Lung (tissue), 11 donors: ENCODE measurements at regions not wholly inside any gene's neighbourhood (a gene's known extent, or its start where the extent isn't known, plus 50 kb on each side); places are given as distances from the start of the nearest gene placed in this dataset.
A peak's percentile ranks its signal among the peaks of the same experiment; 100 is the strongest.
"Not testable (repeated sequence)": the region's sequence is repeated elsewhere in the genome, so short reads cannot be mapped to it uniquely, and the experiment has no call there.

Experiments
- ATAC-seq: fragments of 200-7000 bp; cut with Tn5 transposase; one replicate; pipeline ENCODE4 v1.9.1; 2020; ENCODE audit warnings: moderate number of reproducible peaks; ENCODE audit not compliant: insufficient read depth, low FRiP score
- DNase-seq, 3 donors: peaks; one replicate each; pipeline ENCODE4 v3.0.0-alpha.2; 2013 to 2017
- H3K27ac ChIP-seq, 2 donors: one replicate each; pipeline ENCODE4 v1.5.1; 2013; ENCODE audit warnings: mild to moderate bottlenecking in 2 of 2, moderate library complexity in 2 of 2, control low read depth in 1 of 2, inconsistent platforms in 1 of 2, low read depth in 1 of 2, low read length in 1 of 2
- H3K27me3 ChIP-seq, 3 donors: one replicate each; pipeline ENCODE4 v1.5.1; 2013; ENCODE audit warnings: low read length in 2 of 3; ENCODE audit not compliant: control insufficient read depth in 3 of 3, insufficient read depth in 3 of 3
- H3K36me3 ChIP-seq, 4 donors: one replicate each; pipeline ENCODE4 v1.5.1; 2013; ENCODE audit warnings: low read length in 4 of 4, mild to moderate bottlenecking in 1 of 4, moderate library complexity in 1 of 4; ENCODE audit not compliant: control insufficient read depth in 4 of 4, insufficient read depth in 4 of 4
- H3K4me1 ChIP-seq, 5 donors: one replicate each; pipeline ENCODE4 v1.5.1; 2013; ENCODE audit warnings: low read length in 5 of 5, mild to moderate bottlenecking in 2 of 5, moderate library complexity in 1 of 5; ENCODE audit not compliant: control insufficient read depth in 5 of 5, insufficient read depth in 5 of 5
- H3K4me3 ChIP-seq: one replicate; pipeline ENCODE4 v1.5.1; 2013; ENCODE audit warnings: mild to moderate bottlenecking, control low read depth, moderate library complexity
- H3K9ac ChIP-seq, 2 donors: one replicate each; pipeline ENCODE4 v1.5.1; 2013; ENCODE audit warnings: low read length in 2 of 2, control low read depth in 1 of 2; ENCODE audit not compliant: insufficient read depth in 1 of 2
- H3K9me3 ChIP-seq, 4 donors: one replicate each; pipeline ENCODE4 v1.5.1; 2013; ENCODE audit warnings: low read length in 3 of 4, mild to moderate bottlenecking in 1 of 4, moderate library complexity in 1 of 4; ENCODE audit not compliant: control insufficient read depth in 4 of 4, insufficient read depth in 3 of 4
- WGBS, 2 donors: extraction: QIAGEN DNeasy Blood & Tissue Kit; methylation state at CpG; one replicate each; pipeline ENCODE4 v1.1.7; 2013; 5-methylcytosine and 5-hydroxymethylcytosine counted together
- TF ChIP-seq, protein P1 (sequence below): IDR thresholded peaks from 2 replicates; pipeline ENCODE4 v1.5.1; 2012; ENCODE audit warnings: mild to moderate bottlenecking; ENCODE audit errors: control extremely low read depth, extremely low read depth
- donor health status: control.
- donor health status: control.
- donor health status: Bipolar disorder and iron deficiency.
- donor health status: healthy.
- donor health status: DM: yes; HTN: yes; CAD: no.

DNA sequence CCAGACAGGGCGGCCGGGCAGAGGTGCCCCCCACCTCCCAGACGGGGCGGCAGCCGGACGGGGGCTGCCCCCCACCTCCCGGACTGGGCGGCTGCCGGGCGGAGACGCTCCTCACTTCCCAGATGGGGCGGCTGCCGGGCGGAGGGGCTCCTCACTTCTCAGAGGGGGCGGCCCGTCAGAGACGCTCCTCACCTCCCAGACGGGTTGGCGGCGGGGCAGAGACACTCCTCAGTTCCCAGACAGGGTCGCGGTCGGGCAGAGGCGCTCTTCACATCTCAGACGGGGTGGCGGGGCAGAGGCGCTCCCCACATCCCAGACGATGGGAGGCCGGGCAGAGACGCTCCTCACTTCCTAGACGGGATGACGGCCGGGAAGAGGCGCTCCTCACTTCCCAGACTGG is 68.5 kb upstream of the GPC4 start:
- not testable (repeated sequence) for H3K9me3 ChIP-seq, H3K36me3 ChIP-seq, H3K27ac ChIP-seq, H3K9ac ChIP-seq, H3K27me3 ChIP-seq, H3K4me1 ChIP-seq, H3K4me3 ChIP-seq, ATAC-seq, DNase-seq
- WGBS, 2 donors = 92 to 94% methylated on average over 13 to 34 of the region's 34 CpGs

DNA sequence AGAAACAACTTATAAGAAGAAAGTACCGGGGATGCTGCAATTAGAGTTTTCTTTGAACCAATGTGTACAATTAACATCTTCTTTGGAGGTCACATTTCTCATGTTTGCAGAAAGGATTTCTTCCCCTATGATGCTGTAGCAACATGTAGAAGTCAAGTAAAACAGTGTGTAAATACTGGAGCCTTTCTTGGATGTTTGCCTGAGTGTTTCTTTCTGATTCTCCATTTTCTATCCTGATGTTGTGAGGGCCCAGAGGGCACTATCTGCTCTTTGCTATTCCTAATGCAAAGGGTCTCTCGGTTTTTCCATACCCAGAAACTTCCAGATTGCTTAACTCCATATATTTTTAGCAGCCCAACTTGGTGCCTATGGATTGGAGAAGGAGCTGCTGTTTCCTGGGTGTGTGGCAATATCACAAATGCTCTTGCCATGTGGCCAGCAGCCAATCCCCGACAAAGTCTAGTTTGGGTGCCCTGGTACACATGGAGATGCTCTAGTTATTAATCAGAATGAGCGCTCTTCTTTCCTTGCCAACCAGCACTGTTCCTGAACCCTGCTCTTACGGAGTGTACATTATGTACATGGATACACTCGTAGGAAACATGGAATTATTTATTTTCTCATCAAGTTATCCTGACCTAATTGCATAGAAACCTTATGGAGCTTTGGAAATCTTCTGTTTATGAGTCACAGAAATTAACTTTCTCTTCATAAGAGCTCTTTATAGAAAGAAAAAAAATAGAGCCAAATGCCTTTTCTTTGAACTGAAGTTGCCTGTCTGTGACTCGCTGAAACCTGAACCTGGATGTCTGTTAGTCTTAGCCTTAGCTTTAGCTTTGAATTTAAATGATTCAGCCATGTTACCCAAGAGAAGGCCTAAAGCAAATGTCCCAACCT is 67.0 kb upstream of the GPC4 start:
- DNase-seq = peak; percentile 46 to 63 (median 51)
- no peak for ATAC-seq

DNA sequence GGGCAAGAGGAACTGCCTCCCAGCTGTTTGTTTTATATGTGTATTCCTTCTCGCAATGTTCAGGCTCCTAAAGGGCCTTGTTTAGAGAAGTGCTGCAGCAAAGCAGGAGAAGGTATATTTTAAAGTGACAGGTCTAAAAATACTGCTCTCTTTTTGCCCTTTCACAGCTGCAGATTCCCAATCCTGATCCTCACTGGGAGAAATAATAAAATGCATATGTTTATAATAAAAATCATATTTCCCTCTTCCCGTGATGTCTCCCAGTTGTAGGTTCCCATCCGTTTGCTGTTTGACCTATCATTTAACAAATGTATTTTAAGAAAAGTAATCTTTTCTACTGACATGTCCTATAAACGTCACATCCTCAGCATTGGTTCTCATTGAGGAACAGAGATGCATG is 62.7 kb upstream of the GPC4 start:
- Histone ChIP-seq H3K27ac (no peak overlapping the region), H3K27me3 (peaks cover 3 to 5% (median 4%) of the 10 kb centered on the region in 3 donors), H3K36me3 (no peaks in the 10 kb centered on the region), H3K4me1 (peaks cover 0 to 10% (median 0%) of the 10 kb centered on the region in 5 donors), H3K9ac (no peak overlapping the region), H3K9me3 (no peaks in the 10 kb centered on the region), H3K4me3 (no peak overlapping the region)
- WGBS, 2 donors = 72 to 77% methylated on average over 4 of the region's 4 CpGs
- TF ChIP-seq, protein P1, sequence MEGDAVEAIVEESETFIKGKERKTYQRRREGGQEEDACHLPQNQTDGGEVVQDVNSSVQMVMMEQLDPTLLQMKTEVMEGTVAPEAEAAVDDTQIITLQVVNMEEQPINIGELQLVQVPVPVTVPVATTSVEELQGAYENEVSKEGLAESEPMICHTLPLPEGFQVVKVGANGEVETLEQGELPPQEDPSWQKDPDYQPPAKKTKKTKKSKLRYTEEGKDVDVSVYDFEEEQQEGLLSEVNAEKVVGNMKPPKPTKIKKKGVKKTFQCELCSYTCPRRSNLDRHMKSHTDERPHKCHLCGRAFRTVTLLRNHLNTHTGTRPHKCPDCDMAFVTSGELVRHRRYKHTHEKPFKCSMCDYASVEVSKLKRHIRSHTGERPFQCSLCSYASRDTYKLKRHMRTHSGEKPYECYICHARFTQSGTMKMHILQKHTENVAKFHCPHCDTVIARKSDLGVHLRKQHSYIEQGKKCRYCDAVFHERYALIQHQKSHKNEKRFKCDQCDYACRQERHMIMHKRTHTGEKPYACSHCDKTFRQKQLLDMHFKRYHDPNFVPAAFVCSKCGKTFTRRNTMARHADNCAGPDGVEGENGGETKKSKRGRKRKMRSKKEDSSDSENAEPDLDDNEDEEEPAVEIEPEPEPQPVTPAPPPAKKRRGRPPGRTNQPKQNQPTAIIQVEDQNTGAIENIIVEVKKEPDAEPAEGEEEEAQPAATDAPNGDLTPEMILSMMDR = no peak
- ATAC-seq (no peak), DNase-seq (no peak)

More for the DNA sequence above, 67.0 kb upstream of the GPC4 start:
- Histone ChIP-seq H3K27me3 (peaks cover 3 to 4% (median 3%) of the 10 kb centered on the region in 3 donors), H3K27ac (no peak overlapping the region), H3K4me3 (no peak overlapping the region), H3K36me3 (no peaks in the 10 kb centered on the region), H3K4me1 (peaks cover 0 to 3% (median 0%) of the 10 kb centered on the region in 5 donors), H3K9me3 (no peaks in the 10 kb centered on the region), H3K9ac (no peak overlapping the region)
- WGBS, 2 donors = 58 to 81% methylated on average over 7 of the region's 7 CpGs
- TF ChIP-seq, protein P1 = no peak

DNA sequence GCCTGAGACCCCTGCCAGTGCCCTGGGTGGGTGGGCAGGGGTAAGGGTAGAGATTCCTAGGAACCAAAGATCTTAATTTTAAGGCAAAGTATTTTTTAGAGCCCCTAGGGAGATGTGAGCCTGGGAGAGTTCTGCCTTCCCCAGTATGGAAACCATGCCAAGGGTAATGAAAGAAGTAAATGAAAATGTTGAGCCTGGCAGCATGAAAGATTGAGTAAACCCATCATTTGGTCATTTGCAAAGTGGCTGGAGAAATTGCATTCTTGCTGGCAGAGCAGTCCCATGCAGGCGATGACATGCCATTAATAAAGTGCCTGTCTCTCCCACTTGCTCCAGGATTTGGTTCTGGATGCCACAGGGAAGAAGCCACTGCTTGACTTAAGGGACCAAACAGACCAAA is 60.7 kb upstream of the GPC4 start:
- no peaks in the 10 kb centered on the region for H3K36me3 ChIP-seq
- H3K4me3 ChIP-seq = no peak overlapping the region
- ATAC-seq (no peak), DNase-seq (no peak)
- no peak overlapping the region for H3K9ac ChIP-seq
- H3K27ac ChIP-seq = no peak overlapping the region
- TF ChIP-seq, protein P1 = no peak
- peaks cover 3 to 7% (median 4%) of the 10 kb centered on the region in 3 donors for H3K27me3 ChIP-seq
- peaks cover 0 to 7% (median 0%) of the 10 kb centered on the region in 5 donors for H3K4me1 ChIP-seq
- 50 to 77% methylated on average over 1 of the region's 1 CpG for WGBS, 2 donors
- no peaks in the 10 kb centered on the region for H3K9me3 ChIP-seq
